ENCODE measurements at regions not wholly inside any gene's neighbourhood (a gene's known extent, or its start where the extent isn't known, plus 50 kb on each side); places are given as distances from the start of the nearest gene placed in this dataset.

DNA sequence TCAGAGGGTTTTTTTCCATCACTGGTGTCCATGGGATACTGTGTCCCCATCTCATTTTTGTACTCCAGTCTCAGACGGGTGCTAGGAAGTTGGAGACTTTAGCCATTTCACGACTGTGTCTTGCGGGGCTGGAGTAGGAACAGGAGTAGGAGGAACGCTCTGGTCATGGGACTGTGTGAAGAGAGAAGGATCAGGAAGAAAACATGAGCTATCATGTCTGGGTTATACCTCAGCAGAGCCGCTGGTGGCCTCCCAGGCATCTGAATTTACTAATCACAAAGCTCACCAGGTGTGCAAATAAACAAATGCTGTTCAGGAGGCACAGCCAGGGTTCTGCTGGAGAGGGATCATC, 225.4 kb downstream of the SEC14L1 start:
- TF ChIP-seq, protein P1, sequence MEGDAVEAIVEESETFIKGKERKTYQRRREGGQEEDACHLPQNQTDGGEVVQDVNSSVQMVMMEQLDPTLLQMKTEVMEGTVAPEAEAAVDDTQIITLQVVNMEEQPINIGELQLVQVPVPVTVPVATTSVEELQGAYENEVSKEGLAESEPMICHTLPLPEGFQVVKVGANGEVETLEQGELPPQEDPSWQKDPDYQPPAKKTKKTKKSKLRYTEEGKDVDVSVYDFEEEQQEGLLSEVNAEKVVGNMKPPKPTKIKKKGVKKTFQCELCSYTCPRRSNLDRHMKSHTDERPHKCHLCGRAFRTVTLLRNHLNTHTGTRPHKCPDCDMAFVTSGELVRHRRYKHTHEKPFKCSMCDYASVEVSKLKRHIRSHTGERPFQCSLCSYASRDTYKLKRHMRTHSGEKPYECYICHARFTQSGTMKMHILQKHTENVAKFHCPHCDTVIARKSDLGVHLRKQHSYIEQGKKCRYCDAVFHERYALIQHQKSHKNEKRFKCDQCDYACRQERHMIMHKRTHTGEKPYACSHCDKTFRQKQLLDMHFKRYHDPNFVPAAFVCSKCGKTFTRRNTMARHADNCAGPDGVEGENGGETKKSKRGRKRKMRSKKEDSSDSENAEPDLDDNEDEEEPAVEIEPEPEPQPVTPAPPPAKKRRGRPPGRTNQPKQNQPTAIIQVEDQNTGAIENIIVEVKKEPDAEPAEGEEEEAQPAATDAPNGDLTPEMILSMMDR (tag by site-specific recombination; IDR thresholded peaks at IDR 0.05) = no peak
- TF ChIP-seq, protein P2, sequence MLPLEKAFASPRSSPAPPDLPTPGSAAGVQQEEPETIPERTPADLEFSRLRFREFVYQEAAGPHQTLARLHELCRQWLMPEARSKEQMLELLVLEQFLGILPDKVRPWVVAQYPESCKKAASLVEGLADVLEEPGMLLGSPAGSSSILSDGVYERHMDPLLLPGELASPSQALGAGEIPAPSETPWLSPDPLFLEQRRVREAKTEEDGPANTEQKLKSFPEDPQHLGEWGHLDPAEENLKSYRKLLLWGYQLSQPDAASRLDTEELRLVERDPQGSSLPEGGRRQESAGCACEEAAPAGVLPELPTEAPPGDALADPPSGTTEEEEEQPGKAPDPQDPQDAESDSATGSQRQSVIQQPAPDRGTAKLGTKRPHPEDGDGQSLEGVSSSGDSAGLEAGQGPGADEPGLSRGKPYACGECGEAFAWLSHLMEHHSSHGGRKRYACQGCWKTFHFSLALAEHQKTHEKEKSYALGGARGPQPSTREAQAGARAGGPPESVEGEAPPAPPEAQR (tag by site-specific recombination; IDR thresholded peaks at IDR 0.05) = no peak
- TF ChIP-seq, protein P3, sequence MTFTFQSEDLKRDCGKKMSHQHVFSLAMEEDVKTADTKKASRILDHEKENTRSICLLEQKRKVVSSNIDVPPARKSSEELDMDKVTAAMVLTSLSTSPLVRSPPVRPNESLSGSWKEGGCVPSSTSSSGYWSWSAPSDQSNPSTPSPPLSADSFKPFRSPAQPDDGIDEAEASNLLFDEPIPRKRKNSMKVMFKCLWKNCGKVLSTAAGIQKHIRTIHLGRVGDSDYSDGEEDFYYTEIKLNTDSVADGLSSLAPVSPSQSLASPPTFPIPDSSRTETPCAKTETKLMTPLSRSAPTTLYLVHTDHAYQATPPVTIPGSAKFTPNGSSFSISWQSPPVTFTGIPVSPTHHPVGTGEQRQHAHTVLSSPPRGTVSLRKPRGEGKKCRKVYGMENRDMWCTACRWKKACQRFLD (tag by site-specific recombination; IDR thresholded peaks at IDR 0.05) = no peak
- no peak for TF ChIP-seq ZNF335 (tag by site-specific recombination; conservative IDR thresholded peaks at IDR 0.05)
- TF ChIP-seq, protein P4, sequence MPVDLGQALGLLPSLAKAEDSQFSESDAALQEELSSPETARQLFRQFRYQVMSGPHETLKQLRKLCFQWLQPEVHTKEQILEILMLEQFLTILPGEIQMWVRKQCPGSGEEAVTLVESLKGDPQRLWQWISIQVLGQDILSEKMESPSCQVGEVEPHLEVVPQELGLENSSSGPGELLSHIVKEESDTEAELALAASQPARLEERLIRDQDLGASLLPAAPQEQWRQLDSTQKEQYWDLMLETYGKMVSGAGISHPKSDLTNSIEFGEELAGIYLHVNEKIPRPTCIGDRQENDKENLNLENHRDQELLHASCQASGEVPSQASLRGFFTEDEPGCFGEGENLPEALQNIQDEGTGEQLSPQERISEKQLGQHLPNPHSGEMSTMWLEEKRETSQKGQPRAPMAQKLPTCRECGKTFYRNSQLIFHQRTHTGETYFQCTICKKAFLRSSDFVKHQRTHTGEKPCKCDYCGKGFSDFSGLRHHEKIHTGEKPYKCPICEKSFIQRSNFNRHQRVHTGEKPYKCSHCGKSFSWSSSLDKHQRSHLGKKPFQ (tag by site-specific recombination; IDR thresholded peaks at IDR 0.05) = no peak
- TF ChIP-seq, protein P5, sequence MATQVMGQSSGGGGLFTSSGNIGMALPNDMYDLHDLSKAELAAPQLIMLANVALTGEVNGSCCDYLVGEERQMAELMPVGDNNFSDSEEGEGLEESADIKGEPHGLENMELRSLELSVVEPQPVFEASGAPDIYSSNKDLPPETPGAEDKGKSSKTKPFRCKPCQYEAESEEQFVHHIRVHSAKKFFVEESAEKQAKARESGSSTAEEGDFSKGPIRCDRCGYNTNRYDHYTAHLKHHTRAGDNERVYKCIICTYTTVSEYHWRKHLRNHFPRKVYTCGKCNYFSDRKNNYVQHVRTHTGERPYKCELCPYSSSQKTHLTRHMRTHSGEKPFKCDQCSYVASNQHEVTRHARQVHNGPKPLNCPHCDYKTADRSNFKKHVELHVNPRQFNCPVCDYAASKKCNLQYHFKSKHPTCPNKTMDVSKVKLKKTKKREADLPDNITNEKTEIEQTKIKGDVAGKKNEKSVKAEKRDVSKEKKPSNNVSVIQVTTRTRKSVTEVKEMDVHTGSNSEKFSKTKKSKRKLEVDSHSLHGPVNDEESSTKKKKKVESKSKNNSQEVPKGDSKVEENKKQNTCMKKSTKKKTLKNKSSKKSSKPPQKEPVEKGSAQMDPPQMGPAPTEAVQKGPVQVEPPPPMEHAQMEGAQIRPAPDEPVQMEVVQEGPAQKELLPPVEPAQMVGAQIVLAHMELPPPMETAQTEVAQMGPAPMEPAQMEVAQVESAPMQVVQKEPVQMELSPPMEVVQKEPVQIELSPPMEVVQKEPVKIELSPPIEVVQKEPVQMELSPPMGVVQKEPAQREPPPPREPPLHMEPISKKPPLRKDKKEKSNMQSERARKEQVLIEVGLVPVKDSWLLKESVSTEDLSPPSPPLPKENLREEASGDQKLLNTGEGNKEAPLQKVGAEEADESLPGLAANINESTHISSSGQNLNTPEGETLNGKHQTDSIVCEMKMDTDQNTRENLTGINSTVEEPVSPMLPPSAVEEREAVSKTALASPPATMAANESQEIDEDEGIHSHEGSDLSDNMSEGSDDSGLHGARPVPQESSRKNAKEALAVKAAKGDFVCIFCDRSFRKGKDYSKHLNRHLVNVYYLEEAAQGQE (tag by site-specific recombination; IDR thresholded peaks at IDR 0.05) = no peak
- no peak for TF ChIP-seq KLF16 (tag by site-specific recombination; IDR thresholded peaks at IDR 0.05)
- no peak for TF ChIP-seq ZNF138 (tag by site-specific recombination; IDR thresholded peaks at IDR 0.05; ENCODE audit: borderline replicate concordance)
- no peak for TF ChIP-seq ZNF707 (tag by site-specific recombination; IDR thresholded peaks at IDR 0.05)
- TF ChIP-seq, protein P6, sequence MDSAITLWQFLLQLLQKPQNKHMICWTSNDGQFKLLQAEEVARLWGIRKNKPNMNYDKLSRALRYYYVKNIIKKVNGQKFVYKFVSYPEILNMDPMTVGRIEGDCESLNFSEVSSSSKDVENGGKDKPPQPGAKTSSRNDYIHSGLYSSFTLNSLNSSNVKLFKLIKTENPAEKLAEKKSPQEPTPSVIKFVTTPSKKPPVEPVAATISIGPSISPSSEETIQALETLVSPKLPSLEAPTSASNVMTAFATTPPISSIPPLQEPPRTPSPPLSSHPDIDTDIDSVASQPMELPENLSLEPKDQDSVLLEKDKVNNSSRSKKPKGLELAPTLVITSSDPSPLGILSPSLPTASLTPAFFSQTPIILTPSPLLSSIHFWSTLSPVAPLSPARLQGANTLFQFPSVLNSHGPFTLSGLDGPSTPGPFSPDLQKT (IDR thresholded peaks at IDR 0.05; ENCODE audit: borderline replicate concordance, low read depth, low read length) = no peak
- TF ChIP-seq ZNF391 (tag by site-specific recombination; IDR thresholded peaks at IDR 0.05; ENCODE audit: borderline replicate concordance, low read depth) = no peak
- no peak for TF ChIP-seq ZNF501 (tag by site-specific recombination; IDR thresholded peaks at IDR 0.05)
- no peak for TF ChIP-seq ZNF24 (tag by site-specific recombination; IDR thresholded peaks at IDR 0.05)
- TF ChIP-seq, protein P7, sequence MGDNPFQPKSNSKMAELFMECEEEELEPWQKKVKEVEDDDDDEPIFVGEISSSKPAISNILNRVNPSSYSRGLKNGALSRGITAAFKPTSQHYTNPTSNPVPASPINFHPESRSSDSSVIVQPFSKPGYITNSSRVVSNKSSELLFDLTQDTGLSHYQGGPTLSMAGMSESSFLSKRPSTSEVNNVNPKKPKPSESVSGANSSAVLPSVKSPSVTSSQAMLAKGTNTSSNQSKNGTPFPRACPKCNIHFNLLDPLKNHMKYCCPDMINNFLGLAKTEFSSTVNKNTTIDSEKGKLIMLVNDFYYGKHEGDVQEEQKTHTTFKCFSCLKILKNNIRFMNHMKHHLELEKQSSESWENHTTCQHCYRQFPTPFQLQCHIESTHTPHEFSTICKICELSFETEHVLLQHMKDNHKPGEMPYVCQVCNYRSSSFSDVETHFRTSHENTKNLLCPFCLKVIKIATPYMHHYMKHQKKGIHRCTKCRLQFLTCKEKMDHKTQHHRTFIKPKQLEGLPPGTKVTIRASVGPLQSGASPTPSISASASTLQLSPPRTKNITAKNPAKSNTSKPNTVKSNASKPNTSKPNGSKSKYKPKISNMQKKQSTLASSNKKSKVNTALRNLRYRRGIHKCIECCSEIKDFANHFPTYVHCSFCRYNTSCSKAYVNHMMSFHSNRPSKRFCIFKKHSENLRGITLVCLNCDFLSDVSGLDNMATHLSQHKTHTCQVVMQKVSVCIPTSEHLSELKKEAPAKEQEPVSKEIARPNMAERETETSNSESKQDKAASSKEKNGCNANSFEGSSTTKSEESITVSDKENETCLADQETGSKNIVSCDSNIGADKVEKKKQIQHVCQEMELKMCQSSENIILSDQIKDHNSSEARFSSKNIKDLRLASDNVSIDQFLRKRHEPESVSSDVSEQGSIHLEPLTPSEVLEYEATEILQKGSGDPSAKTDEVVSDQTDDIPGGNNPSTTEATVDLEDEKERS (tag by site-specific recombination; IDR thresholded peaks at IDR 0.05) = no peak
